ENCODE measurements at regions not wholly inside any gene's neighbourhood (a gene's known extent, or its start where the extent isn't known, plus 50 kb on each side); places are given as distances from the start of the nearest gene placed in this dataset.

DNA sequence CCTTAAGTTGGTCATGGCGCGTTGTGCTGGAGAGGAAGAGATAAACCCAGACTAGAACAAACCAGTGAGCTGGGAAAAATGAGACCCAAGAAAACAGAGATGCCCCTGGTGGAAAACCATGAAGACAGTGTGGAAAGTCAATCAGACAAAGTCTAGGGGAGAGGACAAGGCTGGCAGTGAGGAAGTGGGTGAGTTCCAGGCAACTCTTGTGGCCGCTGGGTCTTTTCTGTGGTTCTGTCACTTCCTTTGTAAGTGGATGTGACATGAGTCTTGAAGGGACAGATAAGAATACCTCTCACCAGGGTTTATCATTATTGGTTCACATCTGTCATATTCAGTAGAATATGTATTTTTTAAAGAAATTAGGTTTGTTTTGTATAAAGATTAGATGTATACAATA lies 738.4 kb downstream of the DHX35 start:
- TF ChIP-seq, protein P1, sequence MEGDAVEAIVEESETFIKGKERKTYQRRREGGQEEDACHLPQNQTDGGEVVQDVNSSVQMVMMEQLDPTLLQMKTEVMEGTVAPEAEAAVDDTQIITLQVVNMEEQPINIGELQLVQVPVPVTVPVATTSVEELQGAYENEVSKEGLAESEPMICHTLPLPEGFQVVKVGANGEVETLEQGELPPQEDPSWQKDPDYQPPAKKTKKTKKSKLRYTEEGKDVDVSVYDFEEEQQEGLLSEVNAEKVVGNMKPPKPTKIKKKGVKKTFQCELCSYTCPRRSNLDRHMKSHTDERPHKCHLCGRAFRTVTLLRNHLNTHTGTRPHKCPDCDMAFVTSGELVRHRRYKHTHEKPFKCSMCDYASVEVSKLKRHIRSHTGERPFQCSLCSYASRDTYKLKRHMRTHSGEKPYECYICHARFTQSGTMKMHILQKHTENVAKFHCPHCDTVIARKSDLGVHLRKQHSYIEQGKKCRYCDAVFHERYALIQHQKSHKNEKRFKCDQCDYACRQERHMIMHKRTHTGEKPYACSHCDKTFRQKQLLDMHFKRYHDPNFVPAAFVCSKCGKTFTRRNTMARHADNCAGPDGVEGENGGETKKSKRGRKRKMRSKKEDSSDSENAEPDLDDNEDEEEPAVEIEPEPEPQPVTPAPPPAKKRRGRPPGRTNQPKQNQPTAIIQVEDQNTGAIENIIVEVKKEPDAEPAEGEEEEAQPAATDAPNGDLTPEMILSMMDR (IDR thresholded peaks at IDR 0.05) = no peak
- TF ChIP-seq POLR2A (IDR thresholded peaks at IDR 0.05) = no peak
- TF ChIP-seq POLR2AphosphoS5 (IDR thresholded peaks at IDR 0.05) = no peak
- TF ChIP-seq EP300 (IDR thresholded peaks at IDR 0.05) = no peak
